SU-DHL-6 (cell line): ENCODE measurements at regions not wholly inside any gene's neighbourhood (a gene's known extent, or its start where the extent isn't known, plus 50 kb on each side); places are given as distances from the start of the nearest gene placed in this dataset.
"Not testable (repeated sequence)": the region's sequence is repeated elsewhere in the genome, so short reads cannot be mapped to it uniquely, and the experiment has no call there.

ENCODE experiments used
- CTCF ChIP-seq: fragments of 200-600 bp; sonication (generic); IDR thresholded peaks from one replicate; pipeline ENCODE4 v1.5.1; 2017; ENCODE audit warnings: antibody characterized with exemption, mild to moderate bottlenecking, low read length, moderate library complexity; ENCODE audit not compliant: insufficient read depth, poor library complexity, severe bottlenecking
- EZH2phosphoT487 ChIP-seq: fragments of 200-600 bp; sonication (generic), shearing (Covaris generic); conservative IDR thresholded peaks from 2 replicates; pipeline ENCODE4 v1.6.1; 2018; ENCODE audit warnings: mild to moderate bottlenecking, antibody characterized with exemption, low read length, moderate library complexity, mixed read lengths

- TF ChIP-seq CTCF, EZH2phosphoT487: not testable (repeated sequence)
Measured at GRCh38 chr6:67787119-67787518, 848.0 kb upstream of the ADGRB3 start.
